Limb (tissue), 2 donors: ENCODE measurements at regions not wholly inside any gene's neighbourhood (a gene's known extent, or its start where the extent isn't known, plus 50 kb on each side); places are given as distances from the start of the nearest gene placed in this dataset.
"Not testable (repeated sequence)": the region's sequence is repeated elsewhere in the genome, so short reads cannot be mapped to it uniquely, and the experiment has no call there.

Experiments used
- DNase-seq, 2 donors: peaks; one replicate each; pipeline ENCODE4 v3.0.0-alpha.2; 2016; ENCODE audit errors: extremely low spot score in 2 of 2

- DNase-seq, result no peak
Observed at GRCh38 chr3:167001374-167001773, 378.7 kb downstream of the ZBBX start.

- DNase-seq, result no peak
Observed at GRCh38 chr3:166993015-166993630, 387.0 kb downstream of the ZBBX start.

GRCh38 chr3:166986000-166986399 lies 394.1 kb downstream of the ZBBX start:
- DNase-seq, result no peak

- DNase-seq, result not testable (repeated sequence)
Observed at GRCh38 chr3:166975796-166976195, 404.3 kb downstream of the ZBBX start.

GRCh38 chr3:166967714-166968113 lies 412.4 kb downstream of the ZBBX start:
- DNase-seq, result not testable (repeated sequence)

GRCh38 chr3:166962911-166963310 lies 417.2 kb downstream of the ZBBX start:
- no peak for DNase-seq

GRCh38 chr3:166957121-166957520 lies 423.0 kb downstream of the ZBBX start:
- peak in 1 of 2 donors; percentile 15 for DNase-seq

- DNase-seq, result no peak
Observed at GRCh38 chr3:166955201-166955939, 424.7 kb downstream of the ZBBX start.

- DNase-seq, result no peak
Observed at GRCh38 chr3:166934879-166935278, 445.2 kb downstream of the ZBBX start.

- DNase-seq, result no peak
Observed at GRCh38 chr3:166917437-166917836, 462.7 kb downstream of the ZBBX start.

GRCh38 chr3:166902374-166902773 lies 477.7 kb downstream of the ZBBX start:
- peak in 1 of 2 donors; percentile 11 for DNase-seq

- no peak for DNase-seq
Observed at GRCh38 chr3:166900866-166901577, 479.1 kb downstream of the ZBBX start.

- no peak for DNase-seq
Observed at GRCh38 chr3:166897811-166898210, 482.3 kb downstream of the ZBBX start.

GRCh38 chr3:166889241-166889640 lies 490.9 kb downstream of the ZBBX start:
- no peak for DNase-seq

GRCh38 chr3:166879661-166880060 lies 500.4 kb downstream of the ZBBX start:
- DNase-seq, result no peak

- no peak for DNase-seq
Observed at GRCh38 chr3:166877971-166878370, 502.1 kb downstream of the ZBBX start.

GRCh38 chr3:166864473-166865467 lies 515.3 kb downstream of the ZBBX start:
- DNase-seq, result no peak

GRCh38 chr3:166860217-166860616 lies 519.9 kb downstream of the ZBBX start:
- no peak for DNase-seq

- no peak for DNase-seq
Observed at GRCh38 chr3:166844329-166844728, 535.8 kb downstream of the ZBBX start.

GRCh38 chr3:166842784-166843183 lies 537.3 kb downstream of the ZBBX start:
- not testable (repeated sequence) for DNase-seq

- no peak for DNase-seq
Observed at GRCh38 chr3:166837535-166837934, 542.6 kb downstream of the ZBBX start.
